ENCODE measurements at regions not wholly inside any gene's neighbourhood (a gene's known extent, or its start where the extent isn't known, plus 50 kb on each side); places are given as distances from the start of the nearest gene placed in this dataset.

GRCh38 chrX:131779741-131780140 is 235.9 kb downstream of the OR13H1 start:
- Histone ChIP-seq H3K27me3 (ENCODE audit: insufficient read depth, low read length) (no peaks in the 10 kb centered on the region), H3K9ac (ENCODE audit: low read depth, low read length) (no peak overlapping the region), H3K9me3 (ENCODE audit: insufficient read depth, low read depth, low read length) (no peaks in the 10 kb centered on the region), H3K4me1 (ENCODE audit: insufficient read depth, low read length) (no peaks in the 10 kb centered on the region), H3K4me3 (ENCODE audit: low read length) (no peak overlapping the region), H3K36me3 (ENCODE audit: insufficient read depth, low read length) (peaks cover 93% of the 10 kb centered on the region), H3K27ac (ENCODE audit: low read depth, low read length) (no peak overlapping the region)
- WGBS = 94% methylated on average over 3 of the region's 4 CpGs

- Histone ChIP-seq H3K4me3 (ENCODE audit: low read length) (no peak overlapping the region), H3K4me1 (ENCODE audit: insufficient read depth, low read length) (no peaks in the 10 kb centered on the region), H3K9ac (ENCODE audit: low read depth, low read length) (no peak overlapping the region), H3K9me3 (ENCODE audit: insufficient read depth, low read depth, low read length) (no peaks in the 10 kb centered on the region), H3K27me3 (ENCODE audit: insufficient read depth, low read length) (no peaks in the 10 kb centered on the region), H3K36me3 (ENCODE audit: insufficient read depth, low read length) (peaks cover 93% of the 10 kb centered on the region), H3K27ac (ENCODE audit: low read depth, low read length) (no peak overlapping the region)
- WGBS = 95% methylated on average over 1 of the region's 1 CpG
Measured at GRCh38 chrX:131782646-131783045, 238.8 kb downstream of the OR13H1 start.

GRCh38 chrX:131783555-131784308 is 239.4 kb upstream of the STK26 start:
- no peak overlapping the region for H3K9ac ChIP-seq (ENCODE audit: low read depth, low read length)
- no peak overlapping the region for H3K4me3 ChIP-seq (ENCODE audit: low read length)
- H3K27ac ChIP-seq (ENCODE audit: low read depth, low read length) = no peak overlapping the region
- H3K27me3 ChIP-seq (ENCODE audit: insufficient read depth, low read length) = no peaks in the 10 kb centered on the region
- no peaks in the 10 kb centered on the region for H3K9me3 ChIP-seq (ENCODE audit: insufficient read depth, low read depth, low read length)
- WGBS = 95% methylated on average over 14 of the region's 15 CpGs
- H3K36me3 ChIP-seq (ENCODE audit: insufficient read depth, low read length) = peaks cover 91% of the 10 kb centered on the region
- H3K4me1 ChIP-seq (ENCODE audit: insufficient read depth, low read length) = no peaks in the 10 kb centered on the region

- H3K36me3 ChIP-seq (ENCODE audit: insufficient read depth, low read length) = peaks cover 95% of the 10 kb centered on the region
- H3K9me3 ChIP-seq (ENCODE audit: insufficient read depth, low read depth, low read length) = no peaks in the 10 kb centered on the region
- no peaks in the 10 kb centered on the region for H3K4me1 ChIP-seq (ENCODE audit: insufficient read depth, low read length)
- H3K4me3 ChIP-seq (ENCODE audit: low read length) = no peak overlapping the region
- H3K9ac ChIP-seq (ENCODE audit: low read depth, low read length) = no peak overlapping the region
- H3K27me3 ChIP-seq (ENCODE audit: insufficient read depth, low read length) = no peaks in the 10 kb centered on the region
- 97% methylated on average over 2 of the region's 2 CpGs for WGBS
- H3K27ac ChIP-seq (ENCODE audit: low read depth, low read length) = no peak overlapping the region
Measured at GRCh38 chrX:131789664-131790063, 233.4 kb upstream of the STK26 start.

- Histone ChIP-seq H3K27ac (ENCODE audit: low read depth, low read length) (no peak overlapping the region), H3K9ac (ENCODE audit: low read depth, low read length) (no peak overlapping the region), H3K4me3 (ENCODE audit: low read length) (no peak overlapping the region), H3K36me3 (ENCODE audit: insufficient read depth, low read length) (peaks cover 95% of the 10 kb centered on the region), H3K27me3 (ENCODE audit: insufficient read depth, low read length) (no peaks in the 10 kb centered on the region), H3K9me3 (ENCODE audit: insufficient read depth, low read depth, low read length) (no peaks in the 10 kb centered on the region), H3K4me1 (ENCODE audit: insufficient read depth, low read length) (no peaks in the 10 kb centered on the region)
- 96% methylated on average over 9 of the region's 9 CpGs for WGBS
Measured at GRCh38 chrX:131791608-131792355, 231.3 kb upstream of the STK26 start.

GRCh38 chrX:131792356-131792749 is 230.7 kb upstream of the STK26 start:
- H3K4me1 ChIP-seq (ENCODE audit: insufficient read depth, low read length) = no peaks in the 10 kb centered on the region
- no peak overlapping the region for H3K27ac ChIP-seq (ENCODE audit: low read depth, low read length)
- H3K36me3 ChIP-seq (ENCODE audit: insufficient read depth, low read length) = peaks cover 95% of the 10 kb centered on the region
- no peaks in the 10 kb centered on the region for H3K9me3 ChIP-seq (ENCODE audit: insufficient read depth, low read depth, low read length)
- H3K27me3 ChIP-seq (ENCODE audit: insufficient read depth, low read length) = no peaks in the 10 kb centered on the region
- WGBS = 95% methylated on average over 13 of the region's 13 CpGs
- no peak overlapping the region for H3K9ac ChIP-seq (ENCODE audit: low read depth, low read length)
- H3K4me3 ChIP-seq (ENCODE audit: low read length) = no peak overlapping the region

GRCh38 chrX:131792789-131793462 is 230.2 kb upstream of the STK26 start:
- no peaks in the 10 kb centered on the region for H3K27me3 ChIP-seq (ENCODE audit: insufficient read depth, low read length)
- WGBS = 94% methylated on average over 15 of the region's 15 CpGs
- no peak overlapping the region for H3K4me3 ChIP-seq (ENCODE audit: low read length)
- H3K4me1 ChIP-seq (ENCODE audit: insufficient read depth, low read length) = no peaks in the 10 kb centered on the region
- H3K36me3 ChIP-seq (ENCODE audit: insufficient read depth, low read length) = peaks cover 97% of the 10 kb centered on the region
- H3K9ac ChIP-seq (ENCODE audit: low read depth, low read length) = no peak overlapping the region
- no peaks in the 10 kb centered on the region for H3K9me3 ChIP-seq (ENCODE audit: insufficient read depth, low read depth, low read length)
- H3K27ac ChIP-seq (ENCODE audit: low read depth, low read length) = no peak overlapping the region

- H3K9ac ChIP-seq (ENCODE audit: low read depth, low read length) = no peak overlapping the region
- no peaks in the 10 kb centered on the region for H3K9me3 ChIP-seq (ENCODE audit: insufficient read depth, low read depth, low read length)
- H3K27me3 ChIP-seq (ENCODE audit: insufficient read depth, low read length) = no peaks in the 10 kb centered on the region
- WGBS = 97% methylated on average over 44 of the region's 44 CpGs
- no peak overlapping the region for H3K27ac ChIP-seq (ENCODE audit: low read depth, low read length)
- no peaks in the 10 kb centered on the region for H3K4me1 ChIP-seq (ENCODE audit: insufficient read depth, low read length)
- peaks cover 80% of the 10 kb centered on the region for H3K36me3 ChIP-seq (ENCODE audit: insufficient read depth, low read length)
- H3K4me3 ChIP-seq (ENCODE audit: low read length) = no peak overlapping the region
Measured at GRCh38 chrX:131795442-131796229, 227.5 kb upstream of the STK26 start.

- WGBS = 80% methylated on average over 1 of the region's 1 CpG
- Histone ChIP-seq H3K27me3 (ENCODE audit: insufficient read depth, low read length) (no peaks in the 10 kb centered on the region), H3K9me3 (ENCODE audit: insufficient read depth, low read depth, low read length) (no peaks in the 10 kb centered on the region), H3K4me3 (ENCODE audit: low read length) (no peak overlapping the region), H3K36me3 (ENCODE audit: insufficient read depth, low read length) (peaks cover 54% of the 10 kb centered on the region), H3K4me1 (ENCODE audit: insufficient read depth, low read length) (no peaks in the 10 kb centered on the region), H3K9ac (ENCODE audit: low read depth, low read length) (no peak overlapping the region), H3K27ac (ENCODE audit: low read depth, low read length) (no peak overlapping the region)
Measured at GRCh38 chrX:131801066-131801465, 222.0 kb upstream of the STK26 start.

GRCh38 chrX:131801911-131802310 is 221.2 kb upstream of the STK26 start:
- Histone ChIP-seq H3K4me3 (ENCODE audit: low read length) (no peak overlapping the region), H3K4me1 (ENCODE audit: insufficient read depth, low read length) (no peaks in the 10 kb centered on the region), H3K9ac (ENCODE audit: low read depth, low read length) (no peak overlapping the region), H3K36me3 (ENCODE audit: insufficient read depth, low read length) (peaks cover 51% of the 10 kb centered on the region), H3K27ac (ENCODE audit: low read depth, low read length) (no peak overlapping the region), H3K9me3 (ENCODE audit: insufficient read depth, low read depth, low read length) (no peaks in the 10 kb centered on the region), H3K27me3 (ENCODE audit: insufficient read depth, low read length) (no peaks in the 10 kb centered on the region)
- 92% methylated on average over 2 of the region's 2 CpGs for WGBS
